Omental fat pad (tissue), 3 donors: ENCODE measurements at regions not wholly inside any gene's neighbourhood (a gene's known extent, or its start where the extent isn't known, plus 50 kb on each side); places are given as distances from the start of the nearest gene placed in this dataset.

Experiments used
- ATAC-seq: fragments of 150-250 bp; one replicate; pipeline ENCODE4 v1.9.1; 2016; ENCODE audit warnings: mild to moderate bottlenecking, moderate library complexity; ENCODE audit not compliant: low FRiP score
- DNase-seq: peaks from one replicate; pipeline ENCODE4 v3.0.0-alpha.2; 2019; ENCODE audit warnings: low spot score
- TF ChIP-seq, protein P1 (sequence below), 3 donors: fragments of 450-650 bp; IDR thresholded peaks; one replicate each; pipeline ENCODE4 v1.5.1; 2016 to 2017; ENCODE audit warnings: antibody characterized with exemption in 3 of 3, mild to moderate bottlenecking in 3 of 3, moderate library complexity in 2 of 3

DNA sequence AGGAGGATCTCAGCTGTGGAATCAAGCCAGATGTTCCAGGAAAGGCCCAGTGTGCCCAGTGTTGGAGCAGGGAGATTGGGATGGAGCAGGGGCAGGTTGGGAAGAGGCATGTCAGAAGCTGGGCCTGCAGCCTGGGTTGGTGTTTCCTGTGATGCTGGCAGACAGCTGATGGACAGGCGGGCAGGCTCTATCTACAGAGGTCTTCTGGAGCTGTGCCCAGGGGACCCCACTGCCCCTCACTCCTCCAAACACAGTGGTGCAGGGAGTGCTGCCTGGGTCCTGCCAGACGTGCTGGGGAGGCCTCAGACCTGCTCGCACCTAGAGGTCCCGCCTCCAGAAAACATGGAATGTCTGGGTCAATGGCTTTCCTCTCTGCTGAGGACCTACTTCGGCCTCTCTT lies 182.9 kb upstream of the TCERG1L start:
- DNase-seq, result no peak
- no peak for ATAC-seq
- TF ChIP-seq, protein P1, sequence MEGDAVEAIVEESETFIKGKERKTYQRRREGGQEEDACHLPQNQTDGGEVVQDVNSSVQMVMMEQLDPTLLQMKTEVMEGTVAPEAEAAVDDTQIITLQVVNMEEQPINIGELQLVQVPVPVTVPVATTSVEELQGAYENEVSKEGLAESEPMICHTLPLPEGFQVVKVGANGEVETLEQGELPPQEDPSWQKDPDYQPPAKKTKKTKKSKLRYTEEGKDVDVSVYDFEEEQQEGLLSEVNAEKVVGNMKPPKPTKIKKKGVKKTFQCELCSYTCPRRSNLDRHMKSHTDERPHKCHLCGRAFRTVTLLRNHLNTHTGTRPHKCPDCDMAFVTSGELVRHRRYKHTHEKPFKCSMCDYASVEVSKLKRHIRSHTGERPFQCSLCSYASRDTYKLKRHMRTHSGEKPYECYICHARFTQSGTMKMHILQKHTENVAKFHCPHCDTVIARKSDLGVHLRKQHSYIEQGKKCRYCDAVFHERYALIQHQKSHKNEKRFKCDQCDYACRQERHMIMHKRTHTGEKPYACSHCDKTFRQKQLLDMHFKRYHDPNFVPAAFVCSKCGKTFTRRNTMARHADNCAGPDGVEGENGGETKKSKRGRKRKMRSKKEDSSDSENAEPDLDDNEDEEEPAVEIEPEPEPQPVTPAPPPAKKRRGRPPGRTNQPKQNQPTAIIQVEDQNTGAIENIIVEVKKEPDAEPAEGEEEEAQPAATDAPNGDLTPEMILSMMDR (IDR thresholded peaks at IDR 0.05), result no peak

DNA sequence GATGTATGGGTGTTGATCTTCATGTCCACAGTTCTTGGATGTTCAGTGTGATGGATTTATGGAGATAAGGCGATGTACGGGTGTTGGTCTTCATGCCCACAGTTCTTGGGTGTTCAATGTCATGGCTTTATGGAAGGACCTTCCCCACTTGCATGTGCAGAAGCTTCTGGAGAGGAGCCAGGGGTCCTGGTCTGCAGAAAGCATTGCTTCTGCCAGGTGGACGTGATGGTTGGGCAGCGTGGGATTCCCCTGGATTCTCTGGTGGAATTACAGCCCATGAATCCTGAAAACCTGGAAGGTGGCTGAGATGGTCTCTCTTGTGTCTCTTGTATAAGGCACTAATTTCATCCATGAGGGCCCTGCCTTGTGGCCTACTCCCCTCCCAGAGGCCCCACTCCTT lies 183.7 kb upstream of the TCERG1L start:
- DNase-seq, result no peak
- ATAC-seq, result no peak
- TF ChIP-seq, protein P1 (IDR thresholded peaks at IDR 0.05), result no peak

DNA sequence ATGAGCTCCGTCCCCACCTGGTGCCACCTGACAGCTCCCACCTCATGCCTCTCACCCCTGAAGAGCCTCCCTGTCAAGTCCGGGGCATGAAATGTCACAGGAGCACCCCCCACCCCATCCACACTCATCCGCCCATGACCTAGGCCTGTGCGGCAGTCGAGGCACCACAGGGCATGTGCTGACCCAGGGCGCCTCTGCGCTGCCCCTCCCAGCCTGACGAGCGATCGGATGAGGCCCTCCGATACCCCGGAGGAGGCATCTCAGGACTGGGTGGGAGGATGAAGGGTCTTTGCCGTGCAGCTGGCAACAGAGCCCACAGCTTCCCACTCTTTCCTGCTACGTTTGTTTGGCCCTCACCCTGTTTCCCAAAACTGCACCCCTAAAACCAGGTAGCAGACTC lies 184.4 kb upstream of the TCERG1L start:
- ATAC-seq, result no peak
- TF ChIP-seq, protein P1 (IDR thresholded peaks at IDR 0.05), result no peak
- no peak for DNase-seq

DNA sequence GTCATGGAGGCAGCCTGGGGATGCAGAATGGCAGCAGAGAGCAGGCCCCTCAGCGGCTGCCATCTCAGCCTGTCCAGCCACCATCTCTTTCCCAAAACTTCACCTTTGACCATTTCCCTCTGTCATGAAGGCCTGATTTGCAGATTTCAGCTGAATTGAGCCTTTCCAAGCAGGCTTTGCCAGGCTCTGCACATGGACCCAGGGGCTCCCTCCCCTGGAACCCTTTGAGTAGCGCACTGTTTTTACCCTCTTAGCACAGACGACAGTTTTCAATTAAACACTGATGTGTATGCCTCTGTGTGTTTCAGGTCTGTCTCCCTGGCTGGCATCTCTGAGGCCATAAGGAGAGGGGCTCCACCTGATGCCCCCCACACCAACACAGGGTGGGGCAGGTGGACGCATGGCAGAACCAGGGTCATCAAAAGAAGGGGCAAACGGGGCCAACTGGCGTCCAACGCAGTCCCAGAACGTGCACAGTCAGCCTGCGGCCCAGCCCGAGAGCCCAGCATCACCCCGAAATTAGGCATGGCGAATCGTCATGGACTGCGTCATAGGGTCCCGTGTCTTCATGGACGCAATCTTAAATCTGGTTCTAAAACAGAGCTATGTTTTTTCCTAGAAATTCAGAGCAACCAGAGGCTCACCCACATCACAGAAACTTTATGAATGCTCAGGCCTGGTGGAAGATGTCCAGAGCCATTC lies 185.0 kb upstream of the TCERG1L start:
- ATAC-seq (no peak), DNase-seq (no peak)
- TF ChIP-seq, protein P1 (IDR thresholded peaks at IDR 0.05), result no peak

DNA sequence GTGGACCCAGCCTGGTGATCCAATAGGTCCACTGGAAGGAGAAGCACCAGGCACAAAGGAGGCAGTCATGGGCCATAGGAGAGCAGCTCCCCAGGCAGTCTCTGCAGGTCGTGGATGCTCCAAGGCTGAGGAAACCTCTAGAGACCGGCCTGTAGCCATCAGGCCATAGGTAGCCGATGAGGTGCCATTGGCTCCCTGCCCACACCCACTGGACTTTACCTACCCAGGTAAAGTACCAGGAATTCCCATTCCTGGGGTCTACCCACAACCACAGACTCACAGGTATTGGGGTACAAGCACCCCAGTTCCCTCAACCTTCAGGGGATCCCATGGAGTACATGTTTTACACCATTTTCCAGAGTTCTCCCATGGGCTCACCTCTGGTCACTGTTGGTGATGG lies 188.0 kb upstream of the TCERG1L start:
- ATAC-seq (no peak), DNase-seq (no peak)
- TF ChIP-seq, protein P1 (IDR thresholded peaks at IDR 0.05), result no peak

DNA sequence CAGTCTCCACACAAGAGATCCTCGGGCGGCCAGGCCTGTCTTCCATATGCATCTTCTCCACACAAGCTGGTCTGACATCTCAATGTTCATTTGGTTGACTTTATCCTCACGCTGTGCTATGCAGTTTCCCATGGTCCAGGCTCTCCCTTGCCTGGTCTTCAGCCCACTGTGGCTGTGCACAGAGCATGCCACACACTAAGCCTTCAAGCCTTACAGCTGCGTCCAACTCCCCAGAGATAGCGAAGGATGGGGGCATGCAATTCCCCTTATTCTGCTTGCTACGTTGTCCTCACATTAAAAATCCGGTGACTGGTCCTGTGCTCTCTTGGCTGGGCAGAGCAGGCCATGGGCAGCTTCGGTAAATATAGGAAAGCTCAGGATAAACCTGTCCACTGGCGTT lies 188.7 kb upstream of the TCERG1L start:
- TF ChIP-seq, protein P1 (IDR thresholded peaks at IDR 0.05), result no peak
- DNase-seq (no peak), ATAC-seq (no peak)

DNA sequence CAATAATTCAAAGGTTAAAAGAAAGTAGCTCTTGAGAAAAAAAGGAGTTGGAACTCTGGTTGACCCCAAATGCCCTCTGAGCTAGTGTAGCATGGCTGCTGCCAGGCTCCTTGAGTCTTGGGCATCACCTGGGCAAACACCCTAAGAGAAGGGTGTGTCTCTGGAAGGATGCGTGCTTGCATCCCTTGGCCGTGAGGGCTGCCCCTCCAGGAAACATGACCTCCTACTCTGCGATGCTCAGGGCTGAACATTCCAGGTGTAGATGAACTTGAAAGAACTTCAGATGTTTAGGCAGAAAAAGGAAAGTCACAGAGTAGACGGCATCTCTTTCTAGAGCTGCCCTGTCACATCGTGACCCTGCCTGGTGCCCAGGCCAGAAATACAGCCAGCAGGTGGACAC lies 189.4 kb upstream of the TCERG1L start:
- ATAC-seq, result no peak
- TF ChIP-seq, protein P1 (IDR thresholded peaks at IDR 0.05), result no peak

More for the DNA sequence above, 189.4 kb upstream of the TCERG1L start:
- no peak for DNase-seq
